Aorta (tissue), 5 donors: ENCODE measurements at regions not wholly inside any gene's neighbourhood (a gene's known extent, or its start where the extent isn't known, plus 50 kb on each side); places are given as distances from the start of the nearest gene placed in this dataset.
"Not testable (repeated sequence)": the region's sequence is repeated elsewhere in the genome, so short reads cannot be mapped to it uniquely, and the experiment has no call there.

Experiments
- ATAC-seq: fragments of 200-7000 bp; cut with Tn5 transposase; one replicate; pipeline ENCODE4 v1.9.1; 2022; ENCODE audit warnings: moderate library complexity; ENCODE audit not compliant: low FRiP score
- DNase-seq, 2 donors: peaks; one replicate each; pipeline ENCODE4 v3.0.0-alpha.2; 2020
- H3K27ac ChIP-seq, 2 donors: one replicate each; pipeline ENCODE4 v1.5.1; 2013; ENCODE audit warnings: low read length in 2 of 2, mild to moderate bottlenecking in 2 of 2, moderate library complexity in 2 of 2, control low read depth in 1 of 2, inconsistent platforms in 1 of 2, low read depth in 1 of 2
- H3K27me3 ChIP-seq, 2 donors: one replicate each; pipeline ENCODE4 v1.6.1; 2013; ENCODE audit warnings: control low read depth in 1 of 2, low read length in 1 of 2, mild to moderate bottlenecking in 1 of 2, moderate library complexity in 1 of 2; ENCODE audit not compliant: insufficient read depth in 2 of 2, control insufficient read depth in 1 of 2
- H3K36me3 ChIP-seq, 2 donors: one replicate each; pipeline ENCODE4 v1.6.1; 2013; ENCODE audit warnings: control low read depth in 1 of 2, low read length in 1 of 2, mild to moderate bottlenecking in 1 of 2; ENCODE audit not compliant: insufficient read depth in 2 of 2, control insufficient read depth in 1 of 2
- H3K4me1 ChIP-seq, 2 donors: one replicate each; pipeline ENCODE4 v1.6.1; 2013; ENCODE audit warnings: low read length in 2 of 2, control low read depth in 1 of 2, mild to moderate bottlenecking in 1 of 2, moderate library complexity in 1 of 2; ENCODE audit not compliant: insufficient read depth in 2 of 2, control insufficient read depth in 1 of 2
- H3K4me3 ChIP-seq, 2 donors: one replicate each; pipeline ENCODE4 v1.5.1; 2013; ENCODE audit warnings: low read length in 2 of 2, control low read depth in 1 of 2, mild to moderate bottlenecking in 1 of 2
- H3K9me3 ChIP-seq: one replicate; pipeline ENCODE4 v1.6.1; 2013; ENCODE audit warnings: mild to moderate bottlenecking, low read length; ENCODE audit not compliant: control insufficient read depth
- WGBS, 2 donors: extraction: QIAGEN DNeasy Blood & Tissue Kit; methylation state at CpG; one replicate each; pipeline ENCODE4 v1.1.7; 2013; 5-methylcytosine and 5-hydroxymethylcytosine counted together
- intact Hi-C, 2 donors: fragments of 100-400 bp; cut with DNase I; formaldehyde crosslinking; loops; one replicate each; pipeline versions ENCODE4 v1.14.2 to v1.15.0; 2022
- donor health status: healthy with polysubstance abuse.
- donor health status: Bipolar disorder and iron deficiency.
- donor health status: DM: no; HTN: no; CAD: no.
- donor health status: DM: no; HTN: no; CAD: no.
- donor health status: DM: yes; HTN: yes; CAD: no.

- intact Hi-C loops, result no loop called here
- WGBS, 2 donors, result 83 to 87% methylated on average over 8 of the region's 8 CpGs
These were observed 139.7 kb downstream of the FHIP1A start for GRCh38 chr4:151548708-151549107.

DNA sequence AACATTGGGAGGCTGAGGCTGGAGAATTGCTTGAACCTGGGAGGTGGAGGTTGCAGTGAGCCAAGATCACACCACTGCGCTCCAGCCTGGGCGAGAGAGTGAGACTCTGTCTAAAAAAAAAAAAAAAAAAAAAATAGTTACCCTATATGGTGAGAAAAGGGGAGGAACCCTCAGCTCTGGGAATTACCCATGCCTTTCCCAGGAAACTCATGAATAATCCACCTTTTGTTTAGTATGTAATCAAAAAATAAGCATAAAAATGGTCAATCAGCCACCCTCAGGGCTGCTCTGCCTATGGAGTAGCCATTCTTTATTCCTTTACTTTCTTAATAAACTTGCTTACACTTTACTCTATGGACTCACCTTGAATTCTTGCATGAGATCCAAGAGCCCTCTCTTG lies 140.4 kb downstream of the FHIP1A start:
- H3K36me3 ChIP-seq, DNase-seq, intact Hi-C loops, H3K27me3 ChIP-seq, H3K4me3 ChIP-seq, H3K27ac ChIP-seq, H3K4me1 ChIP-seq, H3K9me3 ChIP-seq, ATAC-seq: not testable (repeated sequence)
- 88 to 96% methylated on average over 2 of the region's 2 CpGs for WGBS, 2 donors

More at GRCh38 chr4:151548708-151549107, 139.7 kb downstream of the FHIP1A start:
- H3K27me3 ChIP-seq, result no peaks in the 10 kb centered on the region
- ATAC-seq (no peak), DNase-seq (no peak)
- H3K27ac ChIP-seq, result no peak overlapping the region
- no peaks in the 10 kb centered on the region for H3K36me3 ChIP-seq
- H3K4me3 ChIP-seq, result no peak overlapping the region
- no peaks in the 10 kb centered on the region for H3K4me1 ChIP-seq
- peaks cover 8% of the 10 kb centered on the region for H3K9me3 ChIP-seq

DNA sequence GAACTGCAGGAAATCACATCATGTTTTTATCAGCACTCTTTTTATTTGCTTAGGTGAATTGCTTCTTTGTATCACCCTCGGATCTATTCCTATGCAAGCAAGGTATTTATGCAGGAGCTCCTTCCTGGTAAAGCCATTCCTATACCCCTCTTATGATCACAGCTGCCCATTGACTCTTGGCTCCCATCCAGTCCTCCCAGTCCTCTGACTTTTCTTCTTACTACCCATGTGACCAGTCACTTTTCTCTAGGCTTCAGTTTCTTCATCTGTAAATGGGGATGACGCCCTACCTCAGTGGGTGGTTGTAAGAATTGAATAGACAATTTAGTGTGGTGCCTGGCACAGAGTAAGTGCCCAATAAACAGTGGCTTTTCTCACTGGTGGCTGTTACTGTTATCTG lies 144.9 kb downstream of the FHIP1A start:
- 18 to 34% methylated on average over 2 of the region's 2 CpGs for WGBS, 2 donors
- intact Hi-C loops, result no loop called here

GRCh38 chr4:151555151-151555945 lies 146.4 kb downstream of the FHIP1A start:
- Histone ChIP-seq H3K27me3 (no peaks in the 10 kb centered on the region), H3K27ac (no peak overlapping the region), H3K4me3 (no peak overlapping the region), H3K36me3 (no peaks in the 10 kb centered on the region), H3K4me1 (no peaks in the 10 kb centered on the region), H3K9me3 (peaks cover 4% of the 10 kb centered on the region)
- no peak for ATAC-seq
- no peak for DNase-seq
- intact Hi-C loops, result no loop called here
- 16 to 28% methylated on average over 1 of the region's 1 CpG for WGBS, 2 donors

More for the DNA sequence above, 144.9 kb downstream of the FHIP1A start:
- no peak overlapping the region for H3K4me3 ChIP-seq
- DNase-seq, result no peak
- H3K36me3 ChIP-seq, result no peaks in the 10 kb centered on the region
- H3K27ac ChIP-seq, result no peak overlapping the region
- ATAC-seq, result no peak
- H3K9me3 ChIP-seq, result peaks cover 5% of the 10 kb centered on the region
- no peaks in the 10 kb centered on the region for H3K27me3 ChIP-seq
- no peaks in the 10 kb centered on the region for H3K4me1 ChIP-seq

DNA sequence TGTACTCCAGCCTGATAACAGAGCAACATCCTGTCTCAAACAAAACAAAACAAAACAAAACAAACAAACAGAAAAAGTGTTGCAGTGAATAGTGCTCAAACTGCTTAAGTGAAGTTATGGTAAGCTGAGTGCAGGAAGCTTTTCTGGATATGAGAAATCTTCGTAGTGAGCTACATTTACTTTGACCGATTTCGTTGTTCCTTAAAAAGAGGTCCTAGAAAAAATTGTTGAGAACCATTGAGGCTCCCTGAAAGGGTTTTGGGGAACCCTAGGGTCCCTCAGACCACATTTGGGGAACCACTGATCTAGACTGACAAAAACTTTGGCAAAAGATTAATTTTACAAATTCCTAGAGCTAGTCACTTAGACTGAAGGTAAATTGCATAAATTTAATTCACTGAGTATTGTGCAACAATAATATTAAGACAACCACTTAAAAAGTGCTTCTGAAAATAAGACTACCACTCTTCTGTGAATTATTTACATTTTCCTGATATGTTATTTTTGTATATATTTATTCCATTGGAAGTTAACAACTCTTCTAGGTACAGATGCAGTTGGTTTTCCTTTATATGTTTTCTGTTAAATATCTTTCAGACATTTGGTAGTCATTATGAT lies 149.6 kb downstream of the FHIP1A start:
- DNase-seq (no peak), ATAC-seq (no peak)
- no peaks in the 10 kb centered on the region for H3K4me1 ChIP-seq
- no peak overlapping the region for H3K27ac ChIP-seq
- no peak overlapping the region for H3K4me3 ChIP-seq
- H3K27me3 ChIP-seq, result no peaks in the 10 kb centered on the region
- no peaks in the 10 kb centered on the region for H3K36me3 ChIP-seq
- WGBS, 2 donors, result 88 to 90% methylated on average over 3 of the region's 3 CpGs
- H3K9me3 ChIP-seq, result no peaks in the 10 kb centered on the region
- intact Hi-C loops, result no loop called here

GRCh38 chr4:151559595-151559994 lies 150.6 kb downstream of the FHIP1A start:
- ATAC-seq (no peak), DNase-seq (no peak)
- WGBS, 2 donors, result 65 to 67% methylated on average over 2 of the region's 2 CpGs
- Histone ChIP-seq H3K36me3 (no peaks in the 10 kb centered on the region), H3K4me1 (no peaks in the 10 kb centered on the region), H3K4me3 (no peak overlapping the region), H3K27ac (no peak overlapping the region), H3K27me3 (no peaks in the 10 kb centered on the region), H3K9me3 (no peaks in the 10 kb centered on the region)
- intact Hi-C loops, result no loop called here

DNA sequence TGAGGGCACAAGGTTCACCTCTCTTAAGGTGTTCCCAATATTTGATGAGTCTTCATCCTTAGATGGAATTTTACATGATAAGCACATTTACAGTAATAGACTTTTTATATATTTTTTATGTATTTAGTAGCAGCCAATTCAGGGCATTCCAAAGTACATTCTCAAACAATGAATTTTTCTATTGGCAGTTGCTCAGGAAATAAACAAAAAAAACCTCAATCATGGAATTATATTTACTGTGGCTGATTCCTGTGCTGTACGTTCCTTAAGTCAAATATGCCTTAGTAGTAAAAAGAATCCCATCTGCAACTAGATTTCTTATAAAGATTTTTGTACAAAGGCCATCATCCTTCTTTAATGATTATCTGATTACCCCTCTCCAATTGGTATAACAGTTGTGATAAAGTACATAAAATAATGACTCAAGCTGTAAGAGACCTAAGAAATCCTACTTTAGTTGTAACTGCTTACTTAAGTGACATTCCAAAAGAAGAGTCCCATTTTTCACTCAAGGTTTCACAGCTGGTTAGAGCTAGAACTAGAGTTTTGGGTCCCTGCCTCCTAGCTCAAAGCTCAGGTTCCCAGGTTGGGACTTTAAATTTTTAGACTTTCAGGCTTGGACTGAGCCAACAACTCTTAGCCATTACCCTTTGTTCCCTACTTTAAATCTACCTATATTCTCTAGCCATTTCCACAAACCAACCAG lies 152.7 kb downstream of the FHIP1A start:
- H3K27ac ChIP-seq, result no peak overlapping the region
- DNase-seq (no peak), ATAC-seq (no peak)
- no peaks in the 10 kb centered on the region for H3K27me3 ChIP-seq
- no peak overlapping the region for H3K4me3 ChIP-seq
- H3K36me3 ChIP-seq, result no peaks in the 10 kb centered on the region
- no peaks in the 10 kb centered on the region for H3K9me3 ChIP-seq
- 10 to 15% methylated on average over 1 of the region's 1 CpG for WGBS, 2 donors
- no peaks in the 10 kb centered on the region for H3K4me1 ChIP-seq
- intact Hi-C loops, result no loop called here

DNA sequence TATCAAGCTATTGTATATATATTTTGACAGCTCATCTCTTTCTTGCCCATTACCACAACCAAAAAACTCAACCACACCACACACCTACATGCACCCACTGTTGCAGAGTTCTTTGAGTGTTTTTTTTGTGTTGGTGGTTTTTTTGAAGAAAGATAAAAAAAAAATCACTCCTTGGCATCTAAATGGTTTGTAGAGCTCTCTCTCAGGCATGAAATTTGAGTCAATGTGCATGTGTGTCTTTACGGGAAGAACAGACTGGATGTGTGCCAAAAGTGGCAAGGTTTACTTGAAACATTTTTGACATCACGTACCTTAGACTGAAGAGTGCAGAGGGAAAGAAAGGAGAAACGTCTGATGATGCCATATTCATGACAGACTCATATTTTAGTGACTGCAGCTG lies 154.2 kb downstream of the FHIP1A start:
- 16 to 32% methylated on average over 3 of the region's 3 CpGs for WGBS, 2 donors
- intact Hi-C loops, result no loop called here
- no peak for ATAC-seq

More for the DNA sequence above, 154.2 kb downstream of the FHIP1A start:
- no peaks in the 10 kb centered on the region for H3K27me3 ChIP-seq
- no peaks in the 10 kb centered on the region for H3K9me3 ChIP-seq
- no peak overlapping the region for H3K4me3 ChIP-seq
- no peaks in the 10 kb centered on the region for H3K36me3 ChIP-seq
- no peak for DNase-seq
- H3K4me1 ChIP-seq, result no peaks in the 10 kb centered on the region
- H3K27ac ChIP-seq, result no peak overlapping the region
